H1 (cell line): ENCODE measurements at regions not wholly inside any gene's neighbourhood (a gene's known extent, or its start where the extent isn't known, plus 50 kb on each side); places are given as distances from the start of the nearest gene placed in this dataset.

Source experiments
- EGR1 ChIP-seq: IDR thresholded peaks from 2 replicates; pipeline ENCODE4 v1.6.1; 2011; ENCODE audit warnings: low read depth, low read length, borderline replicate concordance
- GABPA ChIP-seq: IDR thresholded peaks from 2 replicates; pipeline ENCODE4 v1.6.1; 2011; ENCODE audit warnings: mild to moderate bottlenecking, low read length, moderate library complexity, borderline replicate concordance; ENCODE audit not compliant: insufficient read depth
- MAX ChIP-seq: IDR thresholded peaks from 2 replicates; pipeline ENCODE4 v1.6.1; 2012; ENCODE audit warnings: inconsistent platforms
- SIRT6 ChIP-seq: IDR thresholded peaks from one replicate; pipeline ENCODE4 v1.7.1; 2012; ENCODE audit warnings: low read length, inconsistent platforms
- ZNF274 ChIP-seq: IDR thresholded peaks from 2 replicates; pipeline ENCODE4 v1.7.0; 2012; ENCODE audit warnings: low read length, borderline replicate concordance; ENCODE audit errors: extremely low read depth

GRCh38 chr12:124476011-124476400, 91.4 kb downstream of the NCOR2 start (continued):
- TF ChIP-seq GABPA (no peak), MAX (no peak), SIRT6 (no peak), ZNF274 (no peak), EGR1 (no peak)
